G401.6 (cell line): ENCODE measurements at regions not wholly inside any gene's neighbourhood (a gene's known extent, or its start where the extent isn't known, plus 50 kb on each side); places are given as distances from the start of the nearest gene placed in this dataset.
A peak's percentile ranks its signal among the peaks of the same experiment; 100 is the strongest.
"Not testable (repeated sequence)": the region's sequence is repeated elsewhere in the genome, so short reads cannot be mapped to it uniquely, and the experiment has no call there.

Experiments
- FAIRE-seq: peaks from 2 replicates; lab custom pipeline; 2012; peaks lifted over from hg19 to GRCh38; lab: Jason Lieb, UNC

GRCh38 chr5:57069115-57069835 is 104.6 kb upstream of the GPBP1 start:
- peak; percentile 30 for FAIRE-seq

GRCh38 chr5:57072218-57072892 is 101.5 kb upstream of the GPBP1 start:
- no peak for FAIRE-seq

- FAIRE-seq = no peak
Observed at GRCh38 chr5:57082441-57083067, 91.3 kb upstream of the GPBP1 start.

GRCh38 chr5:57085306-57086081 is 88.4 kb upstream of the GPBP1 start:
- FAIRE-seq = no peak

- not testable (repeated sequence) for FAIRE-seq
Observed at GRCh38 chr5:57087947-57088346, 85.9 kb upstream of the GPBP1 start.

DNA sequence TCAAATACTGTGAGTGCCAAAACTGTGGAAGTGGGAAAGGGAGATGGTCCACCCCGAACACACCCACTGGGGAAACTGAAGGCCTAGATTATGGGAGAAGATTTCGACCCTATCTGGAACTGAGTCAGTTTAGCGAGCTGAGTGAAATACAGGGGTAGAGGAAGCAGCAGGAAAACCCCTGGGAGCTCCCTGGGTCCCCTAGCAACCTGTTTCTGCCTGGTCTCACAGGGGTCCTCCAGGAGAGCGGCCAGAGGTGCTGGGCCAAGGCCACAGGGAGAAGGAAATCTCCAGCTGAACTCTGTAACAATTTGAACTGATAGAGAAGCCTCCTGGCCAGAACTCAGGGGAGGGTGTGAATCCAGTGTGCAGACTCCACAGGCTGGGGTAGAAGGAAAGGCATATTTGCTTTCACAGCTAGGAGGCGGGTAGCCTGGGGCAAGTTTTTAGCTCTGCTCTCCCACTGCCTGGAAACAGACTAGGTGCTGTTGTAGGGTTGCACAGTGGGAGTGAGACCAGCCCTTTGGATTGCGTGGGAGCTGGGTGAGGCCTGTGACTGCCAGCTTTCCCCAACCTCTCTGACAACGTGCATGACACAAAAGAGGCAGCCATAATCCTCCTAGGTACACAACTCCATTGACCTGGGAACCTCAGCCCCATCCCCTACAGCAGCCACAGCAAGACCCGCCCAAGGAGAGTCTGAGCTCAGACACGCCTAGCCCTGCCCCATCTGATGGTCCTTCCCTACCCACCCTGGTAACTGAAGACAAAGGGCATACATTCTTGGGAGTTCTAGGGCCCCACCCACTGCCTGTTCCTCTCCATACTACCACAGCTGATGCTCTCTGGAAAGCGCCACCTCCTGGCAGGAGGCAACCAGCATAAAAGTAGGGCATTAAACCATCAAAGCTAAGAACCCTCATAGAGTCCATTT is 78.8 kb upstream of the GPBP1 start:
- FAIRE-seq = no peak

- FAIRE-seq = no peak
Observed at GRCh38 chr5:57097526-57097925, 76.3 kb upstream of the GPBP1 start.

DNA sequence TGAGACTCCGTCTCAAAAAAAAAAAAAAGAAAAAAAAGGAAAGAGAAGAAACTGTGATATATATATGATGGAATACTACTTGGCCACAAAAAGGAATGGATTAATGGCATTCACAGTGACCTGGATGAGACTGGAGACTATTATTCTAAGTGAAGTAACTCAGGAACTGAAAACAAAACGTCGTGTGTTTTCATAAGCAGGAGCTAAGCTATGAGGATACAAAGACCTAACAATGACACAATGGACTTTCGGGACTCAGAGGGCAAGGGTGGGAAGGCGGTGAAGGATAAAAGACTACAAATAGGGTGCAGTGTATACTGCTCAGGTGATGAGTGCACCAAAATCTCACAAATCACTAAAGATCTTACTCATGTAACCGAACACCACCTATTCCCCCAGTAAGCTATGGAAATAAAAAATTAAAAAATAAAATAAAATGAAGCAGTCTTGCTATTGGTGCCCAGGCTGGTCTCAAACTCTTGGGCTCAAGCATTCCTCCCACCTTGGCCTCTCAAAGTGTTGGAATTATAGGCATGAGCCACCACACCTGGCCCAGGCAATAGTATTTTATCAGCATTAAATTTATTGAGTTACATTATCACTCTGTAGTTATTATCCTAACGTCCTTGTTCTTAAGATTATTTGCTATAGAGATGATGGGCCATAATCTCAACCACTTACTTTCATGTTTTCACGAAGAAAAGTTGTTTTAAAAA is 71.5 kb upstream of the GPBP1 start:
- FAIRE-seq = no peak

DNA sequence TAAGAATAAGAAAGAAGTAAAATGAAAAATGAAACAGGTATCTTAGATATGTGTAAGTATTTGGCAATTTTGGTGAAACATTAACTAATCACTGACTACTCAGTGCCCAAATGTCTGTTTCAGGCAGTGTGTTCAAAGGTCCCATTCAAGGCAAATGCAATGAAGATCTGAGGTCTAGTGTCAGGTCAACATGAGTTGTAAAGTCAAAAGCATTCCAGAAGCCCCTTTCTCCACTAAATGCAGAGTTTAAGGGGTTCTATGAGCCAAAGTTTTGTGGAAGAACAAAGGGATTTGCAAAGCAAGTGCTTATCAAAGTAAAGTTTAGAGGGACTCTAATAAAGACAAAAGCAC is 71.0 kb upstream of the GPBP1 start:
- FAIRE-seq = no peak

DNA sequence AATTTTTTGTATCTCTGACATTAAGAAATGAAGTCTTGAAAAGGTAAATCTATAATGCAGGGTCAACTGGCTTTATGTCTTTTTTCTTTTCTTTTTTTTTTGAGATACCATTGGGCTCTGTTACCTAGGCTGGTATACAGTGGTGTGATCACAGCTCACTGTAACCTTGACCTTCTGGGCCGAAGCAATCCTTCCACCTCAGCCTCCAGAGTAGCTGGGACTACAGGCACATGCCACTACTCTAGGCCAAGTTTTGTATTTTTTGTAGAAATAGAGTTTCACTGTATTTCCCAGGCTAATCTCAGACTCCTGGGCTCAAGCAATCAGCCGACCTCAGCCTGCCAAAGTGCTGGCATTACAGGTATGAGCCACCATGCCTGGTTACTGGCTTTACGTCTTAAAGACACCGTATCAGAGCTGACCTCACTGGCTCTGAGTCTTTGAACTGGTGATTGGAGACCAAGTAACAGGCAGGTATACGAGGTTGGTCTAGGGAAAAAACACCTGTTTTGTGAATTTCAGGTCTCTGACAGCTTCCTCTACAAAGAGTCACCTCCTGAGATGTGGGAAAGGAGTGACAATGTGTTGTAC is 70.4 kb upstream of the GPBP1 start:
- no peak for FAIRE-seq

GRCh38 chr5:57106661-57107060 is 67.2 kb upstream of the GPBP1 start:
- no peak for FAIRE-seq

- FAIRE-seq = no peak
Observed at GRCh38 chr5:57111993-57112392, 61.9 kb upstream of the GPBP1 start.

DNA sequence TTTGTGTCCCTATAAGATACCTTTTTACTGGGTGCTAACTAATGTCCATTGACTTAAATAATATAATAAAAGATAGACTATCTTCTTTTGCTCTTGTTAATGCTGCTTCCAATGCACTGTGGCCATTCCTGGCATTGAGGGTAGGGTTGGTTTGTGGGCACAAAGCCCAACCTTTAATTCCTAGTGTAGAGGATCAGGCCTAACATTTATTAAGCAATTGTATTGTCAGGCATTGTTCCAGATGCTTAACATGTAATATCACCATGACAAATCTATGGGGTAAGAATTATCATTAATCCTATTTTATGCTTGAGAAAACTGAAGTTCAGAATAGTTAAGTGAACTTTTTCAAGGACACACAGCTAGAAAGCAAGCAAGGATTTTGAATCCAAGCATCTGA is 60.4 kb upstream of the GPBP1 start:
- no peak for FAIRE-seq

GRCh38 chr5:57117596-57117995 is 56.3 kb upstream of the GPBP1 start:
- FAIRE-seq = no peak

GRCh38 chr5:57119031-57119430 is 54.8 kb upstream of the GPBP1 start:
- no peak for FAIRE-seq

- no peak for FAIRE-seq
Observed at GRCh38 chr5:57124014-57124413, 49.8 kb upstream of the GPBP1 start.
